GM21515 (cell line): ENCODE measurements at regions not wholly inside any gene's neighbourhood (a gene's known extent, or its start where the extent isn't known, plus 50 kb on each side); places are given as distances from the start of the nearest gene placed in this dataset.
"Not testable (repeated sequence)": the region's sequence is repeated elsewhere in the genome, so short reads cannot be mapped to it uniquely, and the experiment has no call there.

Experiments
- ATAC-seq: cut with Tn5 transposase; IDR thresholded peaks from one replicate; pipeline ENCODE4 v1.9.1; 2021; ENCODE audit not compliant: unreplicated experiment

GRCh38 chr9:118630931-118631595 lies 738.2 kb downstream of the BRINP1 start:
- ATAC-seq, result no peak

GRCh38 chr9:118631956-118632355 lies 737.3 kb downstream of the BRINP1 start:
- ATAC-seq, result no peak

GRCh38 chr9:118635416-118635815 lies 733.8 kb downstream of the BRINP1 start:
- ATAC-seq, result no peak

GRCh38 chr9:118637681-118638080 lies 731.6 kb downstream of the BRINP1 start:
- no peak for ATAC-seq

- no peak for ATAC-seq
Observed at GRCh38 chr9:118640836-118641560, 728.2 kb downstream of the BRINP1 start.

- ATAC-seq, result no peak
Observed at GRCh38 chr9:118643118-118643517, 726.1 kb downstream of the BRINP1 start.

- ATAC-seq, result no peak
Observed at GRCh38 chr9:118644066-118644465, 725.2 kb downstream of the BRINP1 start.

GRCh38 chr9:118647331-118647730 lies 721.9 kb downstream of the BRINP1 start:
- no peak for ATAC-seq

GRCh38 chr9:118650417-118650816 lies 718.8 kb downstream of the BRINP1 start:
- no peak for ATAC-seq

GRCh38 chr9:118651511-118651910 lies 717.7 kb downstream of the BRINP1 start:
- no peak for ATAC-seq

- no peak for ATAC-seq
Observed at GRCh38 chr9:118652258-118652657, 717.0 kb downstream of the BRINP1 start.

- no peak for ATAC-seq
Observed at GRCh38 chr9:118652912-118653311, 716.3 kb downstream of the BRINP1 start.

GRCh38 chr9:118659011-118659410 lies 710.2 kb downstream of the BRINP1 start:
- ATAC-seq, result no peak

GRCh38 chr9:118665226-118665919 lies 703.9 kb downstream of the BRINP1 start:
- no peak for ATAC-seq

- no peak for ATAC-seq
Observed at GRCh38 chr9:118670011-118670953, 699.0 kb downstream of the BRINP1 start.

GRCh38 chr9:118674942-118675341 lies 694.3 kb downstream of the BRINP1 start:
- ATAC-seq, result no peak

- not testable (repeated sequence) for ATAC-seq
Observed at GRCh38 chr9:118677936-118678653, 691.1 kb downstream of the BRINP1 start.

- ATAC-seq, result no peak
Observed at GRCh38 chr9:118686959-118687358, 682.3 kb downstream of the BRINP1 start.

- ATAC-seq, result no peak
Observed at GRCh38 chr9:118689280-118689679, 680.0 kb downstream of the BRINP1 start.

- no peak for ATAC-seq
Observed at GRCh38 chr9:118692613-118693012, 676.6 kb downstream of the BRINP1 start.
